HEK293 (cell line): ENCODE measurements at regions not wholly inside any gene's neighbourhood (a gene's known extent, or its start where the extent isn't known, plus 50 kb on each side); places are given as distances from the start of the nearest gene placed in this dataset.
A peak's percentile ranks its signal among the peaks of the same experiment; 100 is the strongest.

ENCODE experiments used
- IKZF3 ChIP-seq: fragments of 450-650 bp; IDR thresholded peaks from 2 replicates; pipeline ENCODE4 v1.5.0; 2018; ENCODE audit warnings: missing biosample characterization, mild to moderate bottlenecking, missing genetic modification characterization, moderate library complexity
- YY1 ChIP-seq: fragments of 450-650 bp; formaldehyde crosslinking; IDR thresholded peaks from 2 replicates; pipeline ENCODE4 v1.5.1; 2018; ENCODE audit warnings: missing biosample characterization, missing genetic modification characterization
- ZNF146 ChIP-seq: fragments of 450-650 bp; formaldehyde crosslinking; IDR thresholded peaks from 2 replicates; pipeline ENCODE4 v1.5.1; 2016; ENCODE audit warnings: missing biosample characterization, missing genetic modification characterization
- ZNF169 ChIP-seq: fragments of 450-650 bp; formaldehyde crosslinking; IDR thresholded peaks from 2 replicates; pipeline ENCODE4 v1.5.1; 2016; ENCODE audit warnings: missing biosample characterization, missing genetic modification characterization
- ZNF416 ChIP-seq: fragments of 450-650 bp; formaldehyde crosslinking; IDR thresholded peaks from 2 replicates; pipeline ENCODE4 v1.5.1; 2016; ENCODE audit warnings: missing biosample characterization, missing genetic modification characterization
- ZNF585B ChIP-seq: fragments of 450-650 bp; formaldehyde crosslinking; IDR thresholded peaks from 2 replicates; pipeline ENCODE4 v1.5.1; 2016; ENCODE audit warnings: missing biosample characterization, missing genetic modification characterization
- TF ChIP-seq, protein P1 (sequence below): fragments of 450-650 bp; formaldehyde crosslinking; IDR thresholded peaks from 2 replicates; pipeline ENCODE4 v1.5.1; 2016; ENCODE audit warnings: missing biosample characterization, missing genetic modification characterization
- TF ChIP-seq, protein P2 (sequence below): fragments of 450-650 bp; formaldehyde crosslinking; IDR thresholded peaks from 2 replicates; pipeline ENCODE4 v1.5.1; 2016; ENCODE audit warnings: missing biosample characterization, missing genetic modification characterization, low read depth
- TF ChIP-seq, protein P3 (sequence below): fragments of 450-650 bp; formaldehyde crosslinking; IDR thresholded peaks from 2 replicates; pipeline ENCODE4 v1.5.1; 2016; ENCODE audit warnings: missing biosample characterization, missing genetic modification characterization
- TF ChIP-seq, protein P4 (sequence below): sonication (generic); formaldehyde crosslinking; IDR thresholded peaks from 2 replicates; pipeline ENCODE4 v1.8.1; 2022; ENCODE audit warnings: mild to moderate bottlenecking, moderate library complexity, missing genetic modification reagents
- TF ChIP-seq, protein P5 (sequence below): fragments of 450-650 bp; formaldehyde crosslinking; IDR thresholded peaks from 2 replicates; pipeline ENCODE4 v1.5.1; 2017; ENCODE audit warnings: missing biosample characterization, missing genetic modification characterization
- TF ChIP-seq, protein P6 (sequence below): fragments of 450-650 bp; formaldehyde crosslinking; IDR thresholded peaks from 2 replicates; pipeline ENCODE4 v1.5.1; 2016; ENCODE audit warnings: missing biosample characterization, missing genetic modification characterization

DNA sequence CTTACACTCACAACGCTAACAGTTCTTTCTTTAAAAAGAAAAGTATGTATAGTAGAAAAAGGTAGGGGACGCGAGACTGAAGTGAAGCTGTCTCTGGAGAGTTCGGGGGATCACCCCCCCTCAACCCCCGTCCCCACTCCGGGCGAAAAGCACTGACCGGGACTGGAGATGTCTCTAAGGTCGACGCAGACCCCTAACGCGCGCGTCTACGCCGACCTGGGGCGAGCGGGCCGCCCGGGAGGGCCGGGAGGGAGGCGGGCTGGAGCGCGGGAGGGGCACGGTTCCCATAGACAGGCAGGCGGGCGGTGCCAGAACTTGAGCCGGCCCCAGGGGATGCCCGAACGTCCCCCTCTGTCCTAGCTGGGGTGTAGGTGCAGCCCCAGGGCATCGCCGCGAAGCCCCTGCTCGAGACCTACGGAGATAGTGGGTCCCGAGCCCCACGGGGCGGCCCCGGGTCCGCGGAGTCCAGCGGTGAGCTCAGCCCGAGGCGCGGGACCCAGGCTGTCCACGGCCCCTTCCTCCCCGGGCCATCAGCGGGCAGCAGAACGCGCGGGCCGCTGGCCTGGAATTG lies 82.2 kb downstream of the CHRNA1 start:
- TF ChIP-seq, protein P1, sequence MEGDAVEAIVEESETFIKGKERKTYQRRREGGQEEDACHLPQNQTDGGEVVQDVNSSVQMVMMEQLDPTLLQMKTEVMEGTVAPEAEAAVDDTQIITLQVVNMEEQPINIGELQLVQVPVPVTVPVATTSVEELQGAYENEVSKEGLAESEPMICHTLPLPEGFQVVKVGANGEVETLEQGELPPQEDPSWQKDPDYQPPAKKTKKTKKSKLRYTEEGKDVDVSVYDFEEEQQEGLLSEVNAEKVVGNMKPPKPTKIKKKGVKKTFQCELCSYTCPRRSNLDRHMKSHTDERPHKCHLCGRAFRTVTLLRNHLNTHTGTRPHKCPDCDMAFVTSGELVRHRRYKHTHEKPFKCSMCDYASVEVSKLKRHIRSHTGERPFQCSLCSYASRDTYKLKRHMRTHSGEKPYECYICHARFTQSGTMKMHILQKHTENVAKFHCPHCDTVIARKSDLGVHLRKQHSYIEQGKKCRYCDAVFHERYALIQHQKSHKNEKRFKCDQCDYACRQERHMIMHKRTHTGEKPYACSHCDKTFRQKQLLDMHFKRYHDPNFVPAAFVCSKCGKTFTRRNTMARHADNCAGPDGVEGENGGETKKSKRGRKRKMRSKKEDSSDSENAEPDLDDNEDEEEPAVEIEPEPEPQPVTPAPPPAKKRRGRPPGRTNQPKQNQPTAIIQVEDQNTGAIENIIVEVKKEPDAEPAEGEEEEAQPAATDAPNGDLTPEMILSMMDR (tag by site-specific recombination), result peak; percentile 31
- TF ChIP-seq, protein P2, sequence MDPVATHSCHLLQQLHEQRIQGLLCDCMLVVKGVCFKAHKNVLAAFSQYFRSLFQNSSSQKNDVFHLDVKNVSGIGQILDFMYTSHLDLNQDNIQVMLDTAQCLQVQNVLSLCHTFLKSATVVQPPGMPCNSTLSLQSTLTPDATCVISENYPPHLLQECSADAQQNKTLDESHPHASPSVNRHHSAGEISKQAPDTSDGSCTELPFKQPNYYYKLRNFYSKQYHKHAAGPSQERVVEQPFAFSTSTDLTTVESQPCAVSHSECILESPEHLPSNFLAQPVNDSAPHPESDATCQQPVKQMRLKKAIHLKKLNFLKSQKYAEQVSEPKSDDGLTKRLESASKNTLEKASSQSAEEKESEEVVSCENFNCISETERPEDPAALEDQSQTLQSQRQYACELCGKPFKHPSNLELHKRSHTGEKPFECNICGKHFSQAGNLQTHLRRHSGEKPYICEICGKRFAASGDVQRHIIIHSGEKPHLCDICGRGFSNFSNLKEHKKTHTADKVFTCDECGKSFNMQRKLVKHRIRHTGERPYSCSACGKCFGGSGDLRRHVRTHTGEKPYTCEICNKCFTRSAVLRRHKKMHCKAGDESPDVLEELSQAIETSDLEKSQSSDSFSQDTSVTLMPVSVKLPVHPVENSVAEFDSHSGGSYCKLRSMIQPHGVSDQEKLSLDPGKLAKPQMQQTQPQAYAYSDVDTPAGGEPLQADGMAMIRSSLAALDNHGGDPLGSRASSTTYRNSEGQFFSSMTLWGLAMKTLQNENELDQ (tag by site-specific recombination), result no peak
- no peak for TF ChIP-seq ZNF146 (tag by site-specific recombination)
- no peak for TF ChIP-seq IKZF3 (tag by site-specific recombination)
- TF ChIP-seq YY1 (tag by site-specific recombination), result no peak
- TF ChIP-seq ZNF416 (tag by site-specific recombination), result no peak
- no peak for TF ChIP-seq ZNF169
- TF ChIP-seq, protein P3, sequence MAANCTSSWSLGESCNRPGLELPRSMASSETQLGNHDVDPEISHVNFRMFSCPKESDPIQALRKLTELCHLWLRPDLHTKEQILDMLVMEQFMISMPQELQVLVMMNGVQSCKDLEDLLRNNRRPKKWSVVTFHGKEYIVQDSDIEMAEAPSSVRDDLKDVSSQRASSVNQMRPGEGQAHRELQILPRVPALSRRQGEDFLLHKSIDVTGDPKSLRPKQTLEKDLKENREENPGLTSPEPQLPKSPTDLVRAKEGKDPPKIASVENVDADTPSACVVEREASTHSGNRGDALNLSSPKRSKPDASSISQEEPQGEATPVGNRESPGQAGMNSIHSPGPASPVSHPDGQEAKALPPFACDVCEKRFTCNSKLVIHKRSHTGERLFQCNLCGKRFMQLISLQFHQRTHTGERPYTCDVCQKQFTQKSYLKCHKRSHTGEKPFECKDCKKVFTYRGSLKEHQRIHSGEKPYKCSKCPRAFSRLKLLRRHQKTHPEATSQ, result no peak
- TF ChIP-seq ZNF585B (tag by site-specific recombination), result no peak
- TF ChIP-seq, protein P4, sequence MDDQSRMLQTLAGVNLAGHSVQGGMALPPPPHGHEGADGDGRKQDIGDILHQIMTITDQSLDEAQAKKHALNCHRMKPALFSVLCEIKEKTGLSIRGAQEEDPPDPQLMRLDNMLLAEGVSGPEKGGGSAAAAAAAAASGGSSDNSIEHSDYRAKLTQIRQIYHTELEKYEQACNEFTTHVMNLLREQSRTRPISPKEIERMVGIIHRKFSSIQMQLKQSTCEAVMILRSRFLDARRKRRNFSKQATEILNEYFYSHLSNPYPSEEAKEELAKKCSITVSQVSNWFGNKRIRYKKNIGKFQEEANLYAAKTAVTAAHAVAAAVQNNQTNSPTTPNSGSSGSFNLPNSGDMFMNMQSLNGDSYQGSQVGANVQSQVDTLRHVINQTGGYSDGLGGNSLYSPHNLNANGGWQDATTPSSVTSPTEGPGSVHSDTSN (CRISPR knock-in tag), result no peak
- TF ChIP-seq, protein P5, sequence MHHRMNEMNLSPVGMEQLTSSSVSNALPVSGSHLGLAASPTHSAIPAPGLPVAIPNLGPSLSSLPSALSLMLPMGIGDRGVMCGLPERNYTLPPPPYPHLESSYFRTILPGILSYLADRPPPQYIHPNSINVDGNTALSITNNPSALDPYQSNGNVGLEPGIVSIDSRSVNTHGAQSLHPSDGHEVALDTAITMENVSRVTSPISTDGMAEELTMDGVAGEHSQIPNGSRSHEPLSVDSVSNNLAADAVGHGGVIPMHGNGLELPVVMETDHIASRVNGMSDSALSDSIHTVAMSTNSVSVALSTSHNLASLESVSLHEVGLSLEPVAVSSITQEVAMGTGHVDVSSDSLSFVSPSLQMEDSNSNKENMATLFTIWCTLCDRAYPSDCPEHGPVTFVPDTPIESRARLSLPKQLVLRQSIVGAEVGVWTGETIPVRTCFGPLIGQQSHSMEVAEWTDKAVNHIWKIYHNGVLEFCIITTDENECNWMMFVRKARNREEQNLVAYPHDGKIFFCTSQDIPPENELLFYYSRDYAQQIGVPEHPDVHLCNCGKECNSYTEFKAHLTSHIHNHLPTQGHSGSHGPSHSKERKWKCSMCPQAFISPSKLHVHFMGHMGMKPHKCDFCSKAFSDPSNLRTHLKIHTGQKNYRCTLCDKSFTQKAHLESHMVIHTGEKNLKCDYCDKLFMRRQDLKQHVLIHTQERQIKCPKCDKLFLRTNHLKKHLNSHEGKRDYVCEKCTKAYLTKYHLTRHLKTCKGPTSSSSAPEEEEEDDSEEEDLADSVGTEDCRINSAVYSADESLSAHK (tag by site-specific recombination), result no peak
- TF ChIP-seq, protein P6, sequence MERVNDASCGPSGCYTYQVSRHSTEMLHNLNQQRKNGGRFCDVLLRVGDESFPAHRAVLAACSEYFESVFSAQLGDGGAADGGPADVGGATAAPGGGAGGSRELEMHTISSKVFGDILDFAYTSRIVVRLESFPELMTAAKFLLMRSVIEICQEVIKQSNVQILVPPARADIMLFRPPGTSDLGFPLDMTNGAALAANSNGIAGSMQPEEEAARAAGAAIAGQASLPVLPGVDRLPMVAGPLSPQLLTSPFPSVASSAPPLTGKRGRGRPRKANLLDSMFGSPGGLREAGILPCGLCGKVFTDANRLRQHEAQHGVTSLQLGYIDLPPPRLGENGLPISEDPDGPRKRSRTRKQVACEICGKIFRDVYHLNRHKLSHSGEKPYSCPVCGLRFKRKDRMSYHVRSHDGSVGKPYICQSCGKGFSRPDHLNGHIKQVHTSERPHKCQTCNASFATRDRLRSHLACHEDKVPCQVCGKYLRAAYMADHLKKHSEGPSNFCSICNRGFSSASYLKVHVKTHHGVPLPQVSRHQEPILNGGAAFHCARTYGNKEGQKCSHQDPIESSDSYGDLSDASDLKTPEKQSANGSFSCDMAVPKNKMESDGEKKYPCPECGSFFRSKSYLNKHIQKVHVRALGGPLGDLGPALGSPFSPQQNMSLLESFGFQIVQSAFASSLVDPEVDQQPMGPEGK (tag by site-specific recombination), result peak; percentile 67
